ENCODE measurements at regions not wholly inside any gene's neighbourhood (a gene's known extent, or its start where the extent isn't known, plus 50 kb on each side); places are given as distances from the start of the nearest gene placed in this dataset.

- TF ChIP-seq, protein P1, sequence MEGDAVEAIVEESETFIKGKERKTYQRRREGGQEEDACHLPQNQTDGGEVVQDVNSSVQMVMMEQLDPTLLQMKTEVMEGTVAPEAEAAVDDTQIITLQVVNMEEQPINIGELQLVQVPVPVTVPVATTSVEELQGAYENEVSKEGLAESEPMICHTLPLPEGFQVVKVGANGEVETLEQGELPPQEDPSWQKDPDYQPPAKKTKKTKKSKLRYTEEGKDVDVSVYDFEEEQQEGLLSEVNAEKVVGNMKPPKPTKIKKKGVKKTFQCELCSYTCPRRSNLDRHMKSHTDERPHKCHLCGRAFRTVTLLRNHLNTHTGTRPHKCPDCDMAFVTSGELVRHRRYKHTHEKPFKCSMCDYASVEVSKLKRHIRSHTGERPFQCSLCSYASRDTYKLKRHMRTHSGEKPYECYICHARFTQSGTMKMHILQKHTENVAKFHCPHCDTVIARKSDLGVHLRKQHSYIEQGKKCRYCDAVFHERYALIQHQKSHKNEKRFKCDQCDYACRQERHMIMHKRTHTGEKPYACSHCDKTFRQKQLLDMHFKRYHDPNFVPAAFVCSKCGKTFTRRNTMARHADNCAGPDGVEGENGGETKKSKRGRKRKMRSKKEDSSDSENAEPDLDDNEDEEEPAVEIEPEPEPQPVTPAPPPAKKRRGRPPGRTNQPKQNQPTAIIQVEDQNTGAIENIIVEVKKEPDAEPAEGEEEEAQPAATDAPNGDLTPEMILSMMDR (IDR thresholded peaks at IDR 0.05) = no peak
- TF ChIP-seq POLR2A (IDR thresholded peaks at IDR 0.05) = no peak
Observed at GRCh38 chrX:17933856-17934255, 72.8 kb upstream of the RAI2 start.

All from uterus (tissue), 2 donors.